Bronchial epithelial cell (primary cell): ENCODE measurements at regions not wholly inside any gene's neighbourhood (a gene's known extent, or its start where the extent isn't known, plus 50 kb on each side); places are given as distances from the start of the nearest gene placed in this dataset.

Experiments used
- DNase-seq: peaks from one replicate; pipeline ENCODE4 v3.0.0-alpha.2; 2010; ENCODE audit warnings: low read depth
- FAIRE-seq: peaks from 2 replicates; lab custom pipeline; 2011; peaks lifted over from hg19 to GRCh38; lab: Jason Lieb, UNC
- H3K27me3 ChIP-seq: 2 replicates; pipeline ENCODE4 v1.5.1; 2011; ENCODE audit warnings: low read length; ENCODE audit not compliant: control insufficient read depth, insufficient read depth
- H3K36me3 ChIP-seq: 2 replicates; pipeline ENCODE4 v1.5.1; 2011; ENCODE audit warnings: low read length; ENCODE audit not compliant: control insufficient read depth, insufficient read depth
- H3K4me3 ChIP-seq: 2 replicates; pipeline ENCODE4 v1.5.1; 2011; ENCODE audit warnings: mild to moderate bottlenecking, low read depth, low read length, control low read depth
- TF ChIP-seq, protein P1 (sequence below): IDR thresholded peaks from 2 replicates; pipeline ENCODE4 v1.5.1; 2011; ENCODE audit warnings: mild to moderate bottlenecking, moderate library complexity, low read length, control low read depth, inconsistent platforms; ENCODE audit not compliant: insufficient read depth, severe bottlenecking

DNA sequence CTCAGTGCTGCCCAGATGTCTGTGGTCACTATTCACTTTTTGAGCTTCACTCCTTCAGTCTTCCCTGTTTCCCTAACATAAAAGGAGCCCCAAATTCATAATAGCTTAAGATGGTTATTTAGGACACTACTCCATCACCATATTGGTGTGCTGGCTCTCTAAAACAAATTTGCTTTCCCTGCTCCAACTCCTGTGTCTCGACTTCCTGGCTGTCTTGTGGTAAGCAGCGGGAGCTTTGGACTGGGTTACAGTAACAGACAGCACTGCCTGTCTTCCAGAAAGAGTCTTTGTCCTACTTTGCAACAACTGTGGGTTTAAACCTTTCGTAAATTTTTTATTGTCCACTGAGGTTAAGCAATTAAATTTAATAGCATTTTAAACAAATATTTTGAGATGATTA, 389.4 kb downstream of the CDH9 start:
- DNase-seq (no peak), FAIRE-seq (no peak)
- TF ChIP-seq, protein P1, sequence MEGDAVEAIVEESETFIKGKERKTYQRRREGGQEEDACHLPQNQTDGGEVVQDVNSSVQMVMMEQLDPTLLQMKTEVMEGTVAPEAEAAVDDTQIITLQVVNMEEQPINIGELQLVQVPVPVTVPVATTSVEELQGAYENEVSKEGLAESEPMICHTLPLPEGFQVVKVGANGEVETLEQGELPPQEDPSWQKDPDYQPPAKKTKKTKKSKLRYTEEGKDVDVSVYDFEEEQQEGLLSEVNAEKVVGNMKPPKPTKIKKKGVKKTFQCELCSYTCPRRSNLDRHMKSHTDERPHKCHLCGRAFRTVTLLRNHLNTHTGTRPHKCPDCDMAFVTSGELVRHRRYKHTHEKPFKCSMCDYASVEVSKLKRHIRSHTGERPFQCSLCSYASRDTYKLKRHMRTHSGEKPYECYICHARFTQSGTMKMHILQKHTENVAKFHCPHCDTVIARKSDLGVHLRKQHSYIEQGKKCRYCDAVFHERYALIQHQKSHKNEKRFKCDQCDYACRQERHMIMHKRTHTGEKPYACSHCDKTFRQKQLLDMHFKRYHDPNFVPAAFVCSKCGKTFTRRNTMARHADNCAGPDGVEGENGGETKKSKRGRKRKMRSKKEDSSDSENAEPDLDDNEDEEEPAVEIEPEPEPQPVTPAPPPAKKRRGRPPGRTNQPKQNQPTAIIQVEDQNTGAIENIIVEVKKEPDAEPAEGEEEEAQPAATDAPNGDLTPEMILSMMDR, result no peak
- Histone ChIP-seq H3K4me3 (no peak overlapping the region), H3K36me3 (no peaks in the 10 kb centered on the region), H3K27me3 (no peaks in the 10 kb centered on the region)

DNA sequence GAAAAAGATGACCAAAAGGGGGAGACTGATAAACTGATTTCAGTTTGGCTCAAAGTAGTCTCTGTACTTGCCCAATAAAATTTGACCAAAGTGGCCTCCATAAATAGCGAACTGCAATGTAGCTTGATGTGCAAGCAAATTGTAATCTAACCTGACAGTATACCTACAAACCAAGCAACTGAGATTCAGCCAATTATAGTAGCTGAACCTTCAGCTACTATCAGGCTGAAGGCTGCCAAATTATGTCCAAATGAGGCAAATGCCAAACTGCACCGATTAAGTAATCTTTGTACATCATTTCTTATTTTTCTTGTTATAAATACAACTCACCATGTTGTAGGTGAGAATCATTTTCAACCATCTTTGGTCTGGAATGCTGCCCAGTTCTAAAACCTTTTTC, 390.6 kb downstream of the CDH9 start:
- FAIRE-seq, result no peak
- DNase-seq, result no peak
- H3K4me3 ChIP-seq, result no peak overlapping the region
- TF ChIP-seq, protein P1, result no peak
- H3K36me3 ChIP-seq, result no peaks in the 10 kb centered on the region
- no peaks in the 10 kb centered on the region for H3K27me3 ChIP-seq

DNA sequence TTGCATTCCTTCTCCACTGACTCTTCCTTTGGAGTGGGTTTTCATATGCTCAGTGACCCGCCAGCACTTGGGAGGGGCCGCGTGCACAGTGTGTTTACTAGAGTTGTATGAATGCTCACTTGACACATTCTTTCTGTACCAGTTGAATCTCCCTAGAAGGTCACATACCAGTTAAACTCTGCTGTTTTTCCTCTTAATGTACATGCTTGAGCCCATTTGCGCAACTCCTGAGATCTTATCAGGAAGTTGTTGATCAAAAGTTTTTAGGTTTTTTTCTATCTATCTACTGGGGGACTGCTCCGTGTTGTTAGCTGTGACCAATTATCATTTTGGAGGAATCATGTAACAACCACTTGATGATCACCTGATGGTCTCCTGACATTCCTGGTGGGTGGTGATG, 392.7 kb downstream of the CDH9 start:
- no peaks in the 10 kb centered on the region for H3K36me3 ChIP-seq
- FAIRE-seq, result no peak
- TF ChIP-seq, protein P1, result no peak
- H3K4me3 ChIP-seq, result no peak overlapping the region
- no peak for DNase-seq
- no peaks in the 10 kb centered on the region for H3K27me3 ChIP-seq

DNA sequence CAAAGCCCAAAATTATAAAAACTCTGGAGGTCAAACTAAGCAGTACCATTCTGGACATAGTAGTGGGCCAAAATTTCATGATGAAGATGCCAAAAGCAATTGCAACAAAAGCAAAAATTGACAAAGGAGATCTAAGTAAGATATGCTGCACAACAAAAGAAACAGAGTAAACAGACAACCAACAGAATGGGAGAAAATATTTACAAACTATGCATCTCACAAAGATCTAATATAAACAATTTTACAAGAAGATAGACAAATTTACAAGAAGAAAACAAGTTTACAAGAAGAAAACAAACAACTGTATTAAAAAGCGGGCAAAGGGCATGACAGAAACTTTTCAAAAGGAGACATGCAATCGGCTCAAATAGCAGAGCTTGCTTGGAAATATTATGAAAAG, 396.9 kb downstream of the CDH9 start:
- Histone ChIP-seq H3K36me3 (no peaks in the 10 kb centered on the region), H3K4me3 (no peak overlapping the region), H3K27me3 (no peaks in the 10 kb centered on the region)
- TF ChIP-seq, protein P1, result no peak
- FAIRE-seq, result no peak
- DNase-seq, result no peak

DNA sequence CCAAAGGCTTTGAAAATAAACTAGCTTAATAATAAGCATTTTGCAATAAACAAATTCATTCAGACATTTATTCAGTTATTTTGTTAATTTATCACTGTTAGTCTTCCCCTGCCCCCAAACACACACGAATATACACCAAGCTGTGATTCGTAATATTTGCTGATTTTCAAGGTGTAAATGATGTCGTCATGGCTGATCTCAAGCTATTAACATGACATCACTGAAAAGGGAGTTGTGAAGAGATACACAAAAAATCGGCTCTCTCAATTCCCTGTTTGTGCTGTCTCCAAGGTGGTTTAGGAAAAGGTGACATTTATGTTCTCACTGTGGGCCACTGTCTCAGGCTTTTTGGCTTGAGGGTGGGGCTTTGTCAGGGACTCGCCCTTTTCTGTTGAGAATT, 413.3 kb downstream of the CDH9 start:
- no peak for DNase-seq

DNA sequence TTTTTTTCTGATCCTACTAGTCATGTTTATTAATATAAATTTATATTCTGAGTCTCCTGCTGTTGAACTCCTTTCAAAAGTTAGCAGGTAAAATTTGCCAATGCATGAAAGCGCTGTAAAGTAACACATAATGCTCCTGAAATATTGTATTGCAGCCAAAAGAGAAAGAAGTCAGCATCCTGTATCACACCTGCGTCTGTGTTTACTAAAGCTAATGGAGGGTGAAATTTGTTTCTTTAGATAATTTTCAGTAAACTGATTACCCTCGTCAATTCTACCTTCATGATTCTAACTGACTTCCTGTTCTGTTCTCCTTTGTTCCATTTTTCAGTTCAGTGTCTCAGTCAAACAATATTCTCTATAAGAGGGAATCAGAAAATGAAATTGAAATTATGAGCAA, 415.4 kb downstream of the CDH9 start:
- no peak for FAIRE-seq
- DNase-seq, result no peak
- Histone ChIP-seq H3K36me3 (no peaks in the 10 kb centered on the region), H3K27me3 (no peaks in the 10 kb centered on the region), H3K4me3 (no peak overlapping the region)
- TF ChIP-seq, protein P1, result no peak

More for the DNA sequence above, 413.3 kb downstream of the CDH9 start:
- Histone ChIP-seq H3K27me3 (no peaks in the 10 kb centered on the region), H3K36me3 (no peaks in the 10 kb centered on the region), H3K4me3 (no peak overlapping the region)
- FAIRE-seq, result no peak
- TF ChIP-seq, protein P1, result no peak
